NCI-H2081 (cell line): ENCODE measurements at regions not wholly inside any gene's neighbourhood (a gene's known extent, or its start where the extent isn't known, plus 50 kb on each side); places are given as distances from the start of the nearest gene placed in this dataset.

Source experiments
- DNase-seq, 2 experiments: peaks; one replicate each; lab custom pipeline; 2025; lab: John Stamatoyannopoulos, UW

DNA sequence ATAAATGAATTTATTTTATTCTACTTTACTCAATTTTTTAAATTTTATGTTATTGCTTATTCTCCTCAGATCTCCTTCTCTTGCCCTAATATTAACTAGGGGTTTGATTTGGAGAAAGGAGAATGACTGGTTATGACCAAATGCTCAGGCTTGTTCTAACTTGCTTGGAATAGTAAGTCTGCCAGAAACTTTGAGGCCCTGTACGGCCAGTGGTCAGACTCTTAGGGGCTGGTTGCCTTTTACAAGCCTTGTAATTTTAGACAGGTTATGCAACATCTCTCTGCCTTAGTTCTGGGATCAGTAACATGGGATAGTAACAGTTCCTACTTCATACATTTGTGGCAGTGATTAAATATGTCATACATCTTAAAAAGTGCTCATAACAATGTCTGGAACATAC is 279.5 kb downstream of the DUSP10 start:
- no peak for DNase-seq

DNA sequence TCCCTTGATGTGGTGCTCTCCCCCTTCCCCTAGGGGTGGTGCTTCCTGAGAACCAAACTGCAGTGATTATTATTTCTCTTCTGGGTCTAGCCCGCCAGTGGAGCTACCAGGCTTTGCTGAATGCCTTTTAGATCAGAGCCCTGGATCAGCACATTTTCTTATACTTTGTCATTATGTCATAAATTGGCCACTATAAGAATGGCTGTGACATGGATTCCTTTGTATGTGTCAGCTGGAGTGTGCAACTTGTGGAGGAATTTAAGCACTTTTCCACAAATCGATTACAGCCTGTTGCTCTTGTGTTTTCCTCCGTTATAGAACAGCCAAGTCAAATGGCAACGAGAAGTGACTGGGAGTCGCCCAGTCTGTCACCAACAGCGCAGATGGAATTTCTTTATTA is 273.3 kb downstream of the DUSP10 start:
- no peak for DNase-seq

DNA sequence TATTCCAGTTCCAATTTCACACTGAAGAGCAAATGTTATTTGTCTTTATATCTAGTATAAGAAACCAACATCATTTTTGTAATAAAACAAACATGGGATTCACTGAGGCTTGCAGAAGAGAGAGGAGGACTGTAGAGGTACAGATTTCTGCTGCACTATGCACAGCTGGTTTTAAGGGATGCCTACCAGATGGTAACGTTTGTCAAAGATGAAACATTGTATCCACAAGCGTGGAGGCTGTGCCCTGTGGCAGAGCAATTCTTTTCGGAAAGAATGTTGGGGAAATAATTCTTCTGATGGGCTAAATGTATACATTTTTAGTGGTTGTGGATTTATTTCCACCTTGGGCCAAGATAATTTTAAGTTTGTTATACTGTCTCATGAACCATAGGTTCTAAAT is 272.4 kb downstream of the DUSP10 start:
- no peak for DNase-seq

DNA sequence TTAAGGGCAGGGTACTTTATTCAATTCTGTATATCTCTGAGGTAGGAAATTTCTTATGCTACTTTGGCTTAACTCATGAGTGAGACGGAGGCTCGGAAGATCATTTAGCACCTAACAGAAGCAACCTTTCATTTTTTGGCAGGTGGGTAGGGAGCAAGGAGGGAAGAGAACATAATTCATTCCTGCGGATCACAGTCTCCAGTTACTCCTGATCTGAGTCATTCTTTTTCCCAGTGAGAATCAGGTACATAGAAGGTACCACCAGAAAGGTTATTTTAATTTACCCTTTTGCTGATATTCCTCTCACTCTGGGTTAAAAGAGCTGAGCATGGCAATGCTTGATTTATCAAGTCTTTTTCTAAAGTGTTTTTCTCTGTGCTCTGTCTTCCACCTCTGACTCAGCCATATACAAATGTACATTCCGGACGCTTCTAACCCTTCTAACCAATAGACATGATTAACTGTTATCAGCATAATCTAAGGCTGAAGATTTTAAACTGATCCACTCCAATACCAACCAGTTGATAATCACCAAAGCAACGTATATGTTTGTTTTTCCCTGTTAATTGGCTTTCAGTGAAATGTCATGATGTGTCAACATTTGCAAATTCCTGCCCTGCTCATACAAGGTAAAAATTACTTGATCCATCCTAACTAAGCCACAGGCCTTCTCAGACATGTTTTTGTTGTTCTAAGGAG is 271.7 kb downstream of the DUSP10 start:
- no peak for DNase-seq

DNA sequence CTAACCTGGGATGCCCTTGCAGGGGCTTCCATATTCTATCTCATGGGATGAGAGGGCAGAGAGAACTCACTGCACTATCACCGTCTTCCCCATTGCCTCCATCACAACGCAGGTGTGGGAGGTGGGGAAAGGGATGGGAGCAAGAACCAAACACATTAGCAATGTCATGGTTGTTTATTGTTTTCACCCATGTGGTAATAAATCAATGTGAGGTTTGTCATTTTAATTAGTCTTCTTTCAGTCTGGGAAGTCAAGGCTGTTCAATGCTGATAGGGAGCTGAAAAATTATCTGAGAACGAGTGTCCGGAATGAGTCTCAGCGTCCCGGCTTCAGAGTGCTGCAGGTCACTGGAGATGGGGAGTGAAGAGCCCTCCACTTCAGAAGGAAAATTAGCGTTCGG is 268.5 kb downstream of the DUSP10 start:
- DNase-seq, result no peak

DNA sequence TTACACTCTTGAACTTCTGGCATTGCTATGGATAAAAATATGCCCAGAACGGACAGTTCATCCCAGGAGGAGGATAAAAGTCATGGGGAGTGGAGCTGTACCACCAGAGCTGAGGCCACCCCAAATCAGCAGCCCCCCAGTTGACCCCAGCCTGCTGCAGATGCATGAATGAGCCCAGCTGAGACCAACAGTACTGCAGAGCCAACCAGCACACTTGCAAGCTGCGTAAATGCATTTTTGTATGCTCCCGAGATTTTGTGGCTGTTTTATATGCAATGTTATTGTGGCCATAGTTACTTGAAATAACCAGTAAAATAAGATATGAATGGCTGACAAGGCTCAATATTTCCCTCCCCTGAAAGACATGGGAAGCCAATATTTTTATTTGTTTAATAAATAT is 264.6 kb downstream of the DUSP10 start:
- DNase-seq, result no peak

DNA sequence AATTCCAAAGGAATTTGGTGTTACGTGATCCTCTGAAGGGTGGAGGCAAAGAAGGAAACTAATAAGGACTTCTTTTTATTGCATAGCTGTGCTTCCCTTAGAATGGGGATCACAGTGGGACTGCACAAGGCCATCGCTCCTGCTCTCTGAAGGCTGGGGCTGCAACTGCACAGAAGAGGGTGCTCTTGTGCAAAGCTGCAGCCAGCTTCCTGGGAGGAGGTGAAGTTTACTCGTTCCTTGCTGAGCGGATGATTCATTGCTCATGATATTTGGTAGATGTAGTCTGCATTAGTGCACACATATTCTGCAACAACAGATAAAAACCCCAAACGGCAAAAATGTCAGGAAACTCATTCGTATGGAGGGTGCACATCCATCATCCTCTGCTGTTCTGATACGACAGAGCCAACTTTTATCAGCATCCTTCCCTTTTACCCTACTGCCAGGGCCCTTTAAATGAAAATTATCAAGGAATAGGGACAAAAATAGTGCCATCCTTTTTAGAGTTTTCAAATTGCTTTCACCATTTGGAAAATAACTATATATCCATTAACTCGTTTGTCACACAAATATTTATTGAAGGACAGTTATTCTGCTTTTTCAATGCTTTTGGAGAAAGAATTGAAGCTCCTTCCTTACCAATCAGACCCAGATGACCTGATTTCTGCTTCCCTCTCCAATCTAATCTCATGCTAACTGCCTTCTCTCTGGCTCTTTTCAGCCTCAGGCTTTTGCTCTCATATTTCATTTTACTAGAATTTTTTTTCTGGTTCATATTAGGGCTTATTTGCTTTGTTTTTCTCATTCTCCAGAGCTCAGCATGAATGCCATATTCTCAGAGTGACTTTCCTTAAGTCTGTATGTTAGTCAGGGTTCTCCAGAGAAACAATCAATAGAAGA is 263.6 kb downstream of the DUSP10 start:
- peak; percentile 41 to 59 for DNase-seq

DNA sequence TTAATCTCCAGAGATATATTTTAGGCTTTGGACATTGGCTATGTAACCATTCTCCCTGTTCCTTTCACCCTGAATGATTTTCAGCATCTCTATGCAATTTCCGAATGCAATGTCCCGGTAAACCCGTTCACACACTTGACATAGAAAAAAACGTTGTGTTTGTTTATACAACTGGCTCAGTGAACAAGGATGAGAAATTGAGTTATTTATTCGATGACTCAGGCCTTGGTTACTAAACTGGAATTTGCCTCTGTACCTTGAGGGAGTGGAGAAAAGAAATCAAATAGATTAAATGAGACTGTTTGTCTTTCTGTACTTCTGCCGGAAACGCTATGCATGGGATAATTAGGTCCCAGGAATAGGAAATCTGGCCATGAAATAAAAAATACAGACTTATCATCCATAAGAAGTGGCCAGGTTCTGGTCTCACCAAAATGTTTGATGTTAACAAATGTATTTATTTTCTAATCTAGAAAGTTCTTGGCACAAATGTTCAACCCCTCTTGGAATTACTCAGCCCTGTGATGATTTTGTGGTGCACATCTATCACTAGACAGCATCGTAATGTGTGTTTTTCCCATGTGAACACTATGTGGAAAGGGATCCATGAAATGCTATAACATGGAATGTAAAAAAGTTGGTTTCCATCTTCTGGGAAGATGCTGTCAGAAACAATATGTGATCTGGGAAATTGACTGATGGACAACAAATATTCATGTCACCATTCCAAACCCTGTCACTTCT is 253.9 kb downstream of the DUSP10 start:
- no peak for DNase-seq

DNA sequence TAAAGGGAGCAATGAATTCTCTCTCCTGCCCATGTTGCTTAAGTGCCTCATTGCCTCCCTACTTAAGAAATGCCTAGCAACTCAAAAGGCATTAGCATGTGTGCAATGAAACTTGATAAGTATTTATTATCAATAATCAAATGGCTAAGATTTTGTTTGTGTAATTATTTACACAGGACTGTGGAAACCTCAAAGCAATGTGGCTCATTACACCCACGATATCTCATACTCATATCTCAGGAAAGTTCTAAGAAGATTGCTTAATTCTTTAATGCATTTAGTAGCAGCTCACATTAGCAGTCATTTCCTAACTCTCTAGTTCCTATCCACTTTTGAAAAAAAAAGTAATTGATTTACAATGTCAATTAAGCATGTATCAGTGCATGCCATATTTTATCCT is 253.3 kb downstream of the DUSP10 start:
- no peak for DNase-seq

DNA sequence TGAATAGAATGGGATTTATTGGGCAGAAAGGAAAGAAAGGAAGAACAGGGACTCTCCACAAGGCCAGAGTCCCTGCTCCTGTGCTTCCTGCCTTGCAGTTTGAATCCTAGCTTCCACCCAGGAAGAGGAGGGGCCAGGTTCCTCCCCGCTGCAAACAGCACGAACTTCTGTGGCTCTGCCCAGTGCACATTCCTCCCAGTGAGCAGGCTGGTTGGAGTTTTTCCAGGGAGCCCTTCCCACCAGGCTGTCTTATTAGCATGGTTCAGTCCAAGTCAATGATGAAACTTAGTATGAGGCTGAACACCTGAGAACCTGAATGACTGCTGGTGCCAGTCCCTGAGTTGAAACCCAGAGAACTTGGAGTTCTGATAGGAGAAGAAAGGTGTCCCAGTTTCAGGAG is 247.2 kb downstream of the DUSP10 start:
- DNase-seq, result no peak

DNA sequence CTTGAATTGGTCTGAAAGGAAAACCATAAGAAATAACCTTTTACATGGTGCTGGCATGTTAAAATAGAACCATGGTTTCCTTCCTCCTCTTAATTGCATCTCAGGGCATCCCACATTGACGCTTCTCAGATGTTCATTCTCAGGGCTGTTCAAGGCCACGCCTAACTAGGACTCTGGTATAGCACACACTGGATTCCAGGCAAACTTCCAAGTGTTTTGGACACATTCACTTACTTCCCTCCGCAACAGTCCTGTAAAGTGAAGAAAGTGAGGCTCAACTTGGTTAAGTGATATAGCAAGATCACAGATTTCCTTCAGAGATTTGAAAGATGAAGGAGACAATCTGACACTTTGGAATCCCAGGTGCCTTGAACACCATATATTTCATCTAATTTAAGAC is 244.8 kb downstream of the DUSP10 start:
- DNase-seq, result no peak

DNA sequence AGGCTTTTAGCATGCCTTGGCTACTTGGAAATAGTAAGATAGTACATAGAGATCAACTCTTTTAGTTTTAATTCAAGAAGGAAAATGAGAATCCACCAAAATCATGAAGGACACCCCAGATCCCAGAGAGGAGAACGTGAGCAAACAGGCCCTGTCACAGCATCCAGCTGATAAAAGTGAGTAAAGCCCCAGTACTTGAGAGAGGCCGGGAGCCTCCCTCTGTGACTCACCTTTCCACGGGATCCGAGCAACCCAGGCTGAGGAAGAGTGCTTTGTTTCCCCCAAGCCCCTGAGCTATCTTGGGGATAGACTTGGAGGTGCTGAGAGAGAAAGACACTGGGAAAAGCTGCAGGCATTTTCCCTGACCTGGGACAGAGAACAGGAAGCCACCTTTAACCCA is 238.6 kb downstream of the DUSP10 start:
- no peak for DNase-seq

DNA sequence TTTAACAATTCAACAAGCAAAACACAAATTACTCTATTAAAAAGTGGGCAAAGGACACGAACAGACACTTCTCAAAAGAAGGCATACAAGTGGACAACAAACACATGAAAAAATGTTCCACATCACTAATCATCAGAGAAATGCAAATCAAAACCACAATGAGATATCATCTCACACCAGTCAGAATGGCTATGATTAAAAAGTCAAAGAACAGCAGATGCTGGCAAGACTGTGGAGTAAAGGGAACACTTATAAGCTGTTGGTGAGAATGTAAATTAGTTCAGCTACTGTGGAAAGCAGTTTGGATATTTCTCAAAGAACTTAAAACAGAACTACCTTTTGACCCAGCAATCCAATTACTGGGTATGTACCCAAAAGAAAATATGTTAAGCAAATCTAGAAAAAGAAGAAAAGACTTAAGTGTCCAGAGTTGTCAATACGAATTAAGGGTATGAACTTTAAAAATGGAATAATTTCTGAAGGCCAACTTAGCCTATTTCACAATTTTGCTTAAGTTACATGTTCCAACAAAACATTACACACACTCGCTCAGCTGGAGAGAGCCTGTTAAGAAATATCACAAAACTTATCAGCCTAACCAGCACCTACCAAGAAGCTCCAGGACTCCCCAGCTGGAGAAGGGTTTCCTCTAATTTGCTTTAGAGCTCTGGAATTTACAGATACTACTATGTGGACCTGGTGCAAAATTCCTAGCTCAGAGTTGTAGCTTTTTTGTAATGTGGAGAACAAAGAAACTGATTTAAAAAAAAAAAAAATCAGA is 232.1 kb downstream of the DUSP10 start:
- DNase-seq, result no peak

DNA sequence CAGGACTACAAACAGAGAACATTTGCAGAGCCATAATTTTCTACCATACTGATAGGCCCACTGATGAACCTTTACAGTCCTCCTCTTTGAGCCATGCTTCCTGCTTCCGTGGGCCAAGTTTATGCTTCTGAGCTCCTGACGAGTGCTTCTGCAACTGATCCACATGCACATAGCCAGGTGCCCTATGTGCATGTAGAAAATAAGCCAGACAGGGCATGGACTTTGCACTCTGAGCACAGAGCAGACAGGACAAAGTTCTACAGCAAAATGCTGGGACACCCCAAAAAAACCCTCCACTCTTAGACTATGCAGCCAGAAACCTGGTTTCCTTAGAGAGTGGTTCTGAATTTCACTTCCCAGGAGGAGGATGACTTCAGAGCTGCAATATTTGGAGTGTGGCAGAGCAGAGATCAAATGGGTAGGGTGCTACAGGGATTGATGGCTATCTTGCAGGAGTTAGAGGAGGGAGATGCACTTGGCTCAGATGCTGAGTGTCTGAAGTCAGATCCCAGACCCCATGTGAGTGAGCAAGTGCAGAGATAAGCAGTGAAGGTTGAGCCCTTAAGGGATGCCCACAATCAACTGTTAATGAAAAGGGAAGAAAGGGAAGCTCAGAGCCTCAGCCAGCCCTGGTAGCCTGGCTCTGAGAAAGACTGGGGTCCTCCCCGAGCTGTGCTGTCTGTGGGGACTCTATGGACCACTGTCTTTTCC is 230.9 kb downstream of the DUSP10 start:
- no peak for DNase-seq

DNA sequence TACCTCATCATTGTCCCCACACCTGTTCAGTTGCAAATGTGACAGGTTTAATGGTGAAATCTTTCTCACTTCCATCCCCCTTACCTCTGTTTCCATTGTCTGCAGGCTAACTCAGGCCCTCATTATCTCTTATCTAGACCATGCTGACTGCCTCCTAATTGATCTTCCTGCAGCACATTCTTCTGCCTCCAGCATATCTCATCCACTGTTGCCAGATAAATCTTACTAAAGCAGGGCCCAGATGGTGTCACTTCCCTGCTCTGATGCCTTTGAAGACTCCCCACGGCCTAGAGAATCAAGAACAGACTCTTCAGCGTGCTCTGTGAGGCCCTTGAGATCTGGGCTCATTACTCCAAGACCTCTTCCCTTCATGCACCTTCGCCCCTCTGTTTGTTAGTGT is 230.1 kb downstream of the DUSP10 start:
- DNase-seq, result no peak

DNA sequence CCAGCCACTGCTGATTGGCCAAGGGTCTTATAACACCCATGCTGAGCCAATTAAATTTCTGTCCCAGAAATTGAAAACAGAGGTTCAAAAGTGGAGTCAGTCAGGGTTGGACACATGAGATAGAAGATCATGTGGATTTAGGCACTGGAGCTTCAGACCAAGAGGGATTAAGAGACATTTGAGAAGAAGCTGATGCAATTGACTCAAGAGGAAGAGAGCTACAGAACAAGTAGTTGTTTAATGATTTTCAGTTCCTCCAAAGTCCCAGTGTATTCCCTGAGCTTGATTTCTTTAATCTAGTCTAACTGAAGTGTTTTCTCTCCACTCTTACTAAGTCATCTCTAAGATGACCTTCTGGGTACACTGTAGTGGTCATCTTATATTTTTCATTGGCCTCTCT is 227.1 kb downstream of the DUSP10 start:
- no peak for DNase-seq

DNA sequence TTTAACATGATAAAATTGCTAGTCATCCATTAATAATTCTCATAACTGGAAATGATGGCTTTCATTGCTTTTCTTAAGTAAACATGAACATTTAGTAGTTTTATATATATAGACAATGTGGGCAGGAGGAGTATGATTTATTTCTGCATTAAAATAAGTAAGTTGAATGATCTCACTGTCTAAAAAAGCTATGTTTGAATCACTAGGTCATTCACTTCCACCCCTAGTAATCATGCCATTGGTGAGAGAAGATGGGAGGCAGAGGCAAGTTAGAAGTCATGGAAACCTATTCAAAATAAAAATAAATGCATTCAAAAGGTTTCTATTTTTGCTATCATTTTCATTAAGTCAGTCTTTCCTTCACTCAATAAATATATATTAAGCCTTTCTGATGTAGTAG is 226.4 kb downstream of the DUSP10 start:
- DNase-seq, result no peak

DNA sequence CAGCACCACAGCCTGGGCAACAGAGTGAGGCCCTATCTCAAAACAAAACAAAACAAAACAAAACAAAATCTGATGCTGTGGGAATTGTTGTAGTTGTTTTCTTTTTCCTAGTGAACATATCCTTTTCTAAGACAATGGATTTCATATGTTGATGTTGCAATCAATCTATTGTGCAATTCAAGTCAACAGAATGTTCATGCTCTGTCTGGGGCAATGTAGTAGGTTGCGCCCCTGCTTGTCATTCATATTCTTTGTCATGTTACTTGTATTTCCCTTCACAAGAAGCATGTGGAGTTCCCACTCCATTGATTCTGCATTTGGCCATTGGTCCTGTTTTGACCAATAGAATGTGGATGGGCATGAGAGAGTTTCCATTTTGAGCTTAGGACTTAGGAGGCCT is 223.9 kb downstream of the DUSP10 start:
- no peak for DNase-seq

DNA sequence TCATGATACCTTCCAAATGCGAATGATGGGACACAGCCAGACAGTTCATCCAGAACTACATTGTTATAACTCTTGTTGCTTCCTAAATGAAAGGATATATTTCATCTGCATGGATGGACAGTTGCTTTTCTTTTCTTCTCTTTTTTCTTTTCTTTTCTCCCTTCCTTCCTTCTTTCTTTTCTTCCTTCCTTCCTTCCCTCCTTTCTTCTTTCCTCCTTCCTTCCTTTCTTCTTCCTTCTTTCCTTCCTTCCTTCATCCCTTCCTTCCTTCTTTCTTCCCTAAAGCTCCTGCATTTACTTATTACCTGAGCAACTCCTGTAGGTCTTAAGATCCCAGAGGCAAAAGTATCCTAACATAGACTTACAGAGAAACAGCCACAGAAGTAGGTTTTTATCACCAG is 221.6 kb downstream of the DUSP10 start:
- no peak for DNase-seq

DNA sequence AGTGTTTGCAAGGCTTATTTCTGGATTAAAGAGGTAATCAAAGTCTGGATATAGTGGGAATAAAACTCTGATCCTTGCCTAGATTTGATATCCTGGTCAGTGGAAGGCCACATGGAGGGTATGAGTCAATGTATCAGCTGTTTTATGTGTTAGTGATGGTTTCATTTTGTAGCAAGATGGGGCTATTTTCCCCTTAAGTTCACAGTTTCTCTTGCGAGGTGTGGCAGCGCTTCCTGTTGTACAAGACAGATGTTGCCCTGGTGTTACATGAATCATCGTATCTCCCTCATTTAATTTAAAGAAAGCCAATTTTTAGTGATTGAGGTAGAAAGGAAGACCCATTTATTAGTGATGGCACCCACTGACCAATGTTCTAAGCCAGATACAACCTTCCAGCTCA is 220.2 kb downstream of the DUSP10 start:
- no peak for DNase-seq

DNA sequence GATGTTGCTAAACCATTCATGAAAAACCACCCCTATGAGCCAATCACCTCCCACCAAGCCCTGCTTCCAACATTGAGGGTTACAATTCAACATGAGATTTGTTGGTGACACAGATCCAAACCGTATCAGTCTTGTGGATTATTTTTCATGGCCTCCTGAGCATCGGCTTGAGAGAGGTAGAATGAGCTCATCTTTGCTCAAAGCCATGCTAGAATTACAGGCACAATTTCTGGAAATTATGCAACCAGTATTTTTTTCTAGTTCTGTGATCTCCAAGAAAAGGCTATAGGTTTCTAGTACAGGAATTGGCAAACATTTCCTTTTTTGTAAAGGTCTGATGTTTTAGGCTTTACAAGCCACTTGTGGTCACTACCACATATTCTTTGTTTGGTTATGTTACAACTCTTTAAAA is 219.4 kb downstream of the DUSP10 start:
- DNase-seq, result no peak
